Natural killer cell (primary cell): ENCODE measurements at regions not wholly inside any gene's neighbourhood (a gene's known extent, or its start where the extent isn't known, plus 50 kb on each side); places are given as distances from the start of the nearest gene placed in this dataset.

ENCODE experiments used
- ATAC-seq, 3 donors: fragments of 150-1000 bp in 2 of 3; fragments of 200-7000 bp in 1 of 3; cut with Tn5 transposase; 1 replicate in 1 of 3; 2 replicates in 2 of 3; pipeline ENCODE4 v1.10.0; 2021; ENCODE audit warnings: mild to moderate bottlenecking in 2 of 3, moderate library complexity in 2 of 3
- DNase-seq, 2 donors: peaks; one replicate each; pipeline versions ENCODE4 v3.0.0 to v3.0.0-alpha.2; 2013 to 2021; ENCODE audit warnings: mixed read lengths in 1 of 2
- H3K27ac ChIP-seq: one replicate; pipeline ENCODE4 v1.5.1; 2013; ENCODE audit warnings: mild to moderate bottlenecking, low read length
- H3K27me3 ChIP-seq: one replicate; pipeline ENCODE4 v1.6.1; 2013; ENCODE audit warnings: low read length; ENCODE audit not compliant: control insufficient read depth, insufficient read depth
- H3K36me3 ChIP-seq: one replicate; pipeline ENCODE4 v1.6.1; 2013; ENCODE audit warnings: low read length; ENCODE audit not compliant: control insufficient read depth, insufficient read depth
- H3K4me1 ChIP-seq: one replicate; pipeline ENCODE4 v1.6.1; 2013; ENCODE audit warnings: low read length; ENCODE audit not compliant: control insufficient read depth, insufficient read depth
- H3K4me3 ChIP-seq: one replicate; pipeline ENCODE4 v1.5.1; 2013; ENCODE audit warnings: low read length
- H3K9me3 ChIP-seq: one replicate; pipeline ENCODE4 v1.6.1; 2013; ENCODE audit warnings: low read length; ENCODE audit not compliant: control insufficient read depth, insufficient read depth
- H3K27ac Mint-ChIP-seq, 2 donors: one replicate each; pipeline ENCODE4 v1.8.0; 2022; ENCODE audit warnings: mild to moderate bottlenecking in 2 of 2, mixed read lengths in 2 of 2, moderate library complexity in 1 of 2
- H3K27me3 Mint-ChIP-seq, 2 donors: one replicate each; pipeline ENCODE4 v1.8.0; 2022; ENCODE audit warnings: low read depth in 2 of 2, mixed read lengths in 2 of 2
- H3K36me3 Mint-ChIP-seq: one replicate; pipeline ENCODE4 v1.8.0; 2022; ENCODE audit warnings: mixed read lengths
- H3K4me1 Mint-ChIP-seq, 2 donors: one replicate each; pipeline ENCODE4 v1.8.0; 2022; ENCODE audit warnings: mixed read lengths in 2 of 2
- H3K4me3 Mint-ChIP-seq: one replicate; pipeline ENCODE4 v1.8.0; 2022; ENCODE audit warnings: mild to moderate bottlenecking, moderate library complexity, mixed read lengths
- H3K9me3 Mint-ChIP-seq, 2 donors: one replicate each; pipeline ENCODE4 v1.8.0; 2022; ENCODE audit warnings: mixed read lengths in 2 of 2
- CTCF ChIP-seq: fragments of 200-600 bp; IDR thresholded peaks from one replicate; pipeline ENCODE4 v1.8.0; 2022; ENCODE audit warnings: antibody characterized with exemption
- WGBS: methylation state at CpG from one replicate; pipeline ENCODE4 v1.1.7; 2013; ENCODE audit warnings: missing lambda C conversion rate; ENCODE audit not compliant: insufficient coverage; 5-methylcytosine and 5-hydroxymethylcytosine counted together
- intact Hi-C: fragments of 100-400 bp; cut with micrococcal nuclease; formaldehyde crosslinking; loops from one replicate; pipeline ENCODE4 v1.14.2; 2022

- intact Hi-C loops: no loop called here
- H3K4me1 Mint-ChIP-seq: no peaks in the 10 kb centered on the region
- ATAC-seq: no peak
- H3K4me3 Mint-ChIP-seq: no peak overlapping the region
- TF ChIP-seq CTCF: no peak
- H3K4me3 ChIP-seq: no peak overlapping the region
- H3K27ac Mint-ChIP-seq: no peak overlapping the region
- H3K27me3 Mint-ChIP-seq: no peaks in the 10 kb centered on the region
- 100% methylated on average over 4 of the region's 5 CpGs for WGBS
- H3K4me1 ChIP-seq: no peaks in the 10 kb centered on the region
- no peaks in the 10 kb centered on the region for H3K9me3 Mint-ChIP-seq
- H3K27me3 ChIP-seq: no peaks in the 10 kb centered on the region
- H3K27ac ChIP-seq: no peak overlapping the region
- DNase-seq: no peak
- no peaks in the 10 kb centered on the region for H3K36me3 ChIP-seq
- H3K9me3 ChIP-seq: no peaks in the 10 kb centered on the region
- H3K36me3 Mint-ChIP-seq: no peaks in the 10 kb centered on the region
Measured at GRCh38 chr21:16085421-16085820, 355.6 kb downstream of the USP25 start.

- H3K4me3 ChIP-seq: no peak overlapping the region
- Mint-ChIP-seq H3K27me3 (no peaks in the 10 kb centered on the region), H3K4me3 (no peak overlapping the region), H3K27ac (no peak overlapping the region), H3K9me3 (no peaks in the 10 kb centered on the region), H3K36me3 (no peaks in the 10 kb centered on the region), H3K4me1 (no peaks in the 10 kb centered on the region)
- TF ChIP-seq CTCF: no peak
- intact Hi-C loops: no loop called here
- no peak overlapping the region for H3K27ac ChIP-seq
- no peaks in the 10 kb centered on the region for H3K4me1 ChIP-seq
- no peaks in the 10 kb centered on the region for H3K27me3 ChIP-seq
- 75% methylated on average over 1 of the region's 4 CpGs for WGBS
- no peaks in the 10 kb centered on the region for H3K9me3 ChIP-seq
- H3K36me3 ChIP-seq: no peaks in the 10 kb centered on the region
- DNase-seq: no peak
- ATAC-seq: no peak
Measured at GRCh38 chr21:16086121-16086520, 356.3 kb downstream of the USP25 start.

- Histone ChIP-seq H3K27ac (no peak overlapping the region), H3K9me3 (no peaks in the 10 kb centered on the region), H3K36me3 (no peaks in the 10 kb centered on the region), H3K4me3 (no peak overlapping the region), H3K4me1 (no peaks in the 10 kb centered on the region), H3K27me3 (no peaks in the 10 kb centered on the region)
- DNase-seq (no peak), ATAC-seq (no peak)
- no peaks in the 10 kb centered on the region for H3K36me3 Mint-ChIP-seq
- H3K27ac Mint-ChIP-seq: no peak overlapping the region
- no peak for TF ChIP-seq CTCF
- H3K4me3 Mint-ChIP-seq: no peak overlapping the region
- no peaks in the 10 kb centered on the region for H3K27me3 Mint-ChIP-seq
- WGBS: 100% methylated on average over 2 of the region's 2 CpGs
- no peaks in the 10 kb centered on the region for H3K9me3 Mint-ChIP-seq
- intact Hi-C loops: no loop called here
- H3K4me1 Mint-ChIP-seq: no peaks in the 10 kb centered on the region
Measured at GRCh38 chr21:16086936-16087335, 357.2 kb downstream of the USP25 start.

GRCh38 chr21:16087523-16087922, 357.7 kb downstream of the USP25 start:
- no peak overlapping the region for H3K27ac ChIP-seq
- no peak for TF ChIP-seq CTCF
- H3K27ac Mint-ChIP-seq: no peak overlapping the region
- H3K4me1 ChIP-seq: no peaks in the 10 kb centered on the region
- no peak overlapping the region for H3K4me3 Mint-ChIP-seq
- no peaks in the 10 kb centered on the region for H3K27me3 ChIP-seq
- H3K4me3 ChIP-seq: no peak overlapping the region
- DNase-seq (no peak), ATAC-seq (no peak)
- no peaks in the 10 kb centered on the region for H3K4me1 Mint-ChIP-seq
- H3K36me3 Mint-ChIP-seq: no peaks in the 10 kb centered on the region
- WGBS: 83% methylated on average over 1 of the region's 1 CpG
- no peaks in the 10 kb centered on the region for H3K27me3 Mint-ChIP-seq
- H3K9me3 Mint-ChIP-seq: no peaks in the 10 kb centered on the region
- intact Hi-C loops: no loop called here
- no peaks in the 10 kb centered on the region for H3K9me3 ChIP-seq
- H3K36me3 ChIP-seq: no peaks in the 10 kb centered on the region
